Astrocyte (in vitro differentiated cells and primary cell): ENCODE measurements at regions not wholly inside any gene's neighbourhood (a gene's known extent, or its start where the extent isn't known, plus 50 kb on each side); places are given as distances from the start of the nearest gene placed in this dataset.

Experiments used
- EZH2 ChIP-seq: IDR thresholded peaks from 2 replicates; pipeline ENCODE4 v1.6.1; 2012; ENCODE audit warnings: mild to moderate bottlenecking, low read length, inconsistent platforms; ENCODE audit not compliant: insufficient read depth
- TF ChIP-seq, protein P1 (sequence below): IDR thresholded peaks from 2 replicates; pipeline ENCODE4 v1.5.1; 2011; ENCODE audit warnings: low read depth, mild to moderate bottlenecking, inconsistent platforms, low read length, moderate library complexity; ENCODE audit not compliant: insufficient read depth

- TF ChIP-seq, protein P1, sequence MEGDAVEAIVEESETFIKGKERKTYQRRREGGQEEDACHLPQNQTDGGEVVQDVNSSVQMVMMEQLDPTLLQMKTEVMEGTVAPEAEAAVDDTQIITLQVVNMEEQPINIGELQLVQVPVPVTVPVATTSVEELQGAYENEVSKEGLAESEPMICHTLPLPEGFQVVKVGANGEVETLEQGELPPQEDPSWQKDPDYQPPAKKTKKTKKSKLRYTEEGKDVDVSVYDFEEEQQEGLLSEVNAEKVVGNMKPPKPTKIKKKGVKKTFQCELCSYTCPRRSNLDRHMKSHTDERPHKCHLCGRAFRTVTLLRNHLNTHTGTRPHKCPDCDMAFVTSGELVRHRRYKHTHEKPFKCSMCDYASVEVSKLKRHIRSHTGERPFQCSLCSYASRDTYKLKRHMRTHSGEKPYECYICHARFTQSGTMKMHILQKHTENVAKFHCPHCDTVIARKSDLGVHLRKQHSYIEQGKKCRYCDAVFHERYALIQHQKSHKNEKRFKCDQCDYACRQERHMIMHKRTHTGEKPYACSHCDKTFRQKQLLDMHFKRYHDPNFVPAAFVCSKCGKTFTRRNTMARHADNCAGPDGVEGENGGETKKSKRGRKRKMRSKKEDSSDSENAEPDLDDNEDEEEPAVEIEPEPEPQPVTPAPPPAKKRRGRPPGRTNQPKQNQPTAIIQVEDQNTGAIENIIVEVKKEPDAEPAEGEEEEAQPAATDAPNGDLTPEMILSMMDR, result no peak
- TF ChIP-seq EZH2, result no peak
Measured at GRCh38 chr2:237243487-237243886, 157.8 kb downstream of the COPS8 start.
